HepG2 (cell line): ENCODE measurements at regions not wholly inside any gene's neighbourhood (a gene's known extent, or its start where the extent isn't known, plus 50 kb on each side); places are given as distances from the start of the nearest gene placed in this dataset.

ENCODE experiments used
- ATAC-seq: fragments of 200-7000 bp; cut with Tn5 transposase; 3 replicates; pipeline ENCODE4 v1.9.1; 2020; ENCODE audit warnings: mild to moderate bottlenecking, moderate library complexity
- BruUV-seq: library from RNA; stranded (reverse); fragments of 400-500 nt; replicated peaks from 2 replicates; lab custom pipeline; 2021; lab: Mats Ljungman, UMichigan
- CTCF ChIA-PET: fragments of 300-600 bp; formaldehyde crosslinking; extraction: SDS; loops from one replicate; lab custom pipeline; 2021; ENCODE audit warnings: low total read pairs, inconsistent platforms, low intra/inter-chr PET ratio; lab: Yijun Ruan, JAX
- POLR2A ChIA-PET: fragments of 350-600 bp; sonication (Branson Sonifier 250); formaldehyde crosslinking; loops from one replicate; lab custom pipeline; 2020; ENCODE audit warnings: antibody characterized with exemption, inconsistent platforms; lab: Yijun Ruan, JAX
- DNase-seq: peaks from one replicate; pipeline ENCODE4 v3.0.0-alpha.2; 2015; ENCODE audit warnings: low spot score
- FAIRE-seq: peaks from 3 replicates; lab custom pipeline; 2011; peaks lifted over from hg19 to GRCh38; lab: Jason Lieb, UNC
- H2AFZ ChIP-seq: one replicate; pipeline ENCODE4 v1.6.1; 2011; ENCODE audit warnings: low read length, inconsistent platforms
- H3K27ac ChIP-seq: fragments of 300-600 bp; 3 replicates; pipeline ENCODE4 v1.8.0; 2011; ENCODE audit warnings: mixed run types, mild to moderate bottlenecking, mixed read lengths, low read length, inconsistent platforms; ENCODE audit not compliant: insufficient read depth; ENCODE audit errors: extremely low read length
- H3K27me3 ChIP-seq, 2 experiments: fragments of 200-600 bp in 1 of 2; 2 replicates in 1 of 2; 3 replicates in 1 of 2; pipeline versions ENCODE4 v1.6.0 to v1.8.0; 2011; ENCODE audit warnings: low read length in 2 of 2, mild to moderate bottlenecking in 2 of 2, moderate library complexity in 2 of 2, inconsistent platforms in 1 of 2; ENCODE audit not compliant: insufficient read depth in 2 of 2, control insufficient read depth in 1 of 2
- H3K36me3 ChIP-seq, 2 experiments: fragments of 200-600 bp in 1 of 2; replicated peaks in 1 of 2; 2 replicates in 1 of 2; 3 replicates in 1 of 2; pipeline versions ENCODE4 v1.5.1 to v1.8.0; 2011; ENCODE audit warnings: low read length in 2 of 2, inconsistent platforms in 1 of 2; ENCODE audit not compliant: insufficient read depth in 2 of 2, control insufficient read depth in 1 of 2
- H3K4me1 ChIP-seq: 2 replicates; pipeline ENCODE4 v1.5.1; 2012; ENCODE audit warnings: low read length, inconsistent platforms; ENCODE audit not compliant: insufficient read depth
- H3K4me2 ChIP-seq: 2 replicates; pipeline ENCODE4 v1.6.0; 2011; ENCODE audit warnings: low read depth, low read length, inconsistent platforms
- H3K4me3 ChIP-seq, 3 experiments: fragments of 200-600 bp in 1 of 3; sonication (generic), shearing (Covaris generic) in 1 of 3; replicated peaks in 1 of 3; 2 replicates each; pipeline ENCODE4 v1.5.1; 2011 to 2016; ENCODE audit warnings: low read length in 3 of 3, inconsistent platforms in 2 of 3, low read depth in 2 of 3, mild to moderate bottlenecking in 2 of 3, control low read depth in 1 of 3, mixed read lengths in 1 of 3; ENCODE audit not compliant: insufficient read depth in 1 of 3
- H3K79me2 ChIP-seq: one replicate; pipeline ENCODE4 v1.6.1; 2011; ENCODE audit warnings: low read length, inconsistent platforms; ENCODE audit not compliant: insufficient read depth
- H3K9ac ChIP-seq: 2 replicates; pipeline ENCODE4 v1.6.0; 2011; ENCODE audit warnings: mild to moderate bottlenecking, low read depth, low read length, inconsistent platforms; ENCODE audit not compliant: insufficient read depth
- H3K9me3 ChIP-seq: 2 replicates; pipeline ENCODE4 v1.5.1; 2012; ENCODE audit warnings: mild to moderate bottlenecking, low read length
- H4K20me1 ChIP-seq: 2 replicates; pipeline ENCODE4 v1.6.0; 2011; ENCODE audit warnings: inconsistent platforms, mild to moderate bottlenecking, low read length, moderate library complexity; ENCODE audit not compliant: insufficient read depth
- BCL3 ChIP-seq: sonication (generic); formaldehyde crosslinking; IDR thresholded peaks from 2 replicates; pipeline ENCODE4 v1.5.1; 2020; ENCODE audit warnings: mild to moderate bottlenecking, missing genetic modification reagents, moderate library complexity
- BRCA1 ChIP-seq: sonication (generic); formaldehyde crosslinking; IDR thresholded peaks from 2 replicates; pipeline ENCODE4 v1.4.0; 2020; ENCODE audit warnings: missing genetic modification reagents
- CAMTA2 ChIP-seq: sonication (generic); formaldehyde crosslinking; IDR thresholded peaks from 2 replicates; pipeline ENCODE4 v1.4.0; 2020; ENCODE audit warnings: mild to moderate bottlenecking, missing genetic modification reagents, borderline replicate concordance
- GMEB2 ChIP-seq: IDR thresholded peaks from 2 replicates; pipeline ENCODE4 v1.6.1; 2016; ENCODE audit warnings: missing biosample characterization, missing genetic modification reagents, low read depth
- HMGXB4 ChIP-seq, 2 experiments: sonication (generic) in 1 of 2; formaldehyde crosslinking in 1 of 2; IDR thresholded peaks; 2 replicates each; pipeline versions ENCODE4 v1.4.0 to v1.6.1; 2018 to 2020; ENCODE audit warnings: missing genetic modification reagents in 2 of 2, borderline replicate concordance in 1 of 2, low read depth in 1 of 2, mild to moderate bottlenecking in 1 of 2, missing biosample characterization in 1 of 2
- KMT2B ChIP-seq: IDR thresholded peaks from 2 replicates; pipeline ENCODE4 v1.6.1; 2016; ENCODE audit warnings: missing genetic modification reagents, missing compliant biosample characterization
- SKIL ChIP-seq: sonication (generic); formaldehyde crosslinking; IDR thresholded peaks from 2 replicates; pipeline ENCODE4 v1.8.0; 2022; ENCODE audit warnings: missing genetic modification reagents, mild to moderate bottlenecking, moderate library complexity, borderline replicate concordance
- WIZ ChIP-seq: sonication (generic); formaldehyde crosslinking; IDR thresholded peaks from 2 replicates; pipeline ENCODE4 v1.5.1; 2020; ENCODE audit warnings: mild to moderate bottlenecking, missing genetic modification reagents
- ZBTB3 ChIP-seq: sonication (generic); formaldehyde crosslinking; IDR thresholded peaks from 2 replicates; pipeline ENCODE4 v1.4.0; 2020; ENCODE audit warnings: low read depth, mild to moderate bottlenecking, moderate library complexity, missing genetic modification reagents, borderline replicate concordance
- ZKSCAN8 ChIP-seq: IDR thresholded peaks from 2 replicates; pipeline ENCODE4 v1.6.1; 2016; ENCODE audit warnings: borderline replicate concordance, missing genetic modification reagents, missing compliant biosample characterization
- ZNF282 ChIP-seq: fragments of 450-650 bp; IDR thresholded peaks from 2 replicates; pipeline ENCODE4 v1.6.1; 2018; ENCODE audit not compliant: partially characterized antibody
- ZNF674 ChIP-seq: sonication (generic); formaldehyde crosslinking; IDR thresholded peaks from 2 replicates; pipeline ENCODE4 v1.5.0; 2020; ENCODE audit warnings: low read depth, mild to moderate bottlenecking, missing genetic modification reagents
- ZNF704 ChIP-seq: sonication (generic); formaldehyde crosslinking; IDR thresholded peaks from 2 replicates; pipeline ENCODE4 v1.8.1; 2023; ENCODE audit warnings: mild to moderate bottlenecking, inconsistent platforms, moderate library complexity, missing genetic modification reagents, borderline replicate concordance
- ZNF773 ChIP-seq: sonication (generic); formaldehyde crosslinking; IDR thresholded peaks from 2 replicates; pipeline ENCODE4 v1.4.0; 2020; ENCODE audit warnings: missing genetic modification reagents, borderline replicate concordance
- WGBS: methylation state at CpG from one replicate; pipeline ENCODE4 v1.1.6; 2017; ENCODE audit warnings: low lambda C conversion rate; 5-methylcytosine and 5-hydroxymethylcytosine counted together
- in situ Hi-C: cut with HindIII; loops from 2 replicates; pipeline ENCODE4 v1.10.0; 2017; ENCODE audit warnings: low pct_unique_long_range_greater_than_20kb; ENCODE audit not compliant: extremely low pct_ligation_motif_present
- intact Hi-C: fragments of 100-400 bp; cut with micrococcal nuclease; formaldehyde crosslinking; loops from one replicate; pipeline ENCODE4 v1.10.0; 2022; ENCODE audit not compliant: unreplicated experiment

GRCh38 chr5:161212123-161212712 lies 334.3 kb downstream of the GABRB2 start:
- Histone ChIP-seq H4K20me1 (no peaks in the 10 kb centered on the region), H2AFZ (no peak overlapping the region), H3K36me3 (no peaks in the 10 kb centered on the region), H3K27me3 (no peaks in the 10 kb centered on the region), H3K9me3 (no peaks in the 10 kb centered on the region), H3K9ac (no peak overlapping the region), H3K79me2 (no peaks in the 10 kb centered on the region), H3K4me3 (no peak overlapping the region), H3K4me2 (no peak overlapping the region), H3K27ac (no peak overlapping the region), H3K4me1 (no peaks in the 10 kb centered on the region)
- FAIRE-seq (no peak), DNase-seq (no peak), ATAC-seq (no peak)
- BruUV-seq: no TSS peak
- 0% methylated on average over 1 of the region's 1 CpG for WGBS
- intact Hi-C loops: no loop called here
- CTCF ChIA-PET: no interaction called here
- in situ Hi-C loops: no loop called here
- POLR2A ChIA-PET: no interaction called here
- no peak for TF ChIP-seq ZBTB3 (CRISPR knock-in tag)
- TF ChIP-seq ZNF282: no peak
- TF ChIP-seq KMT2B (CRISPR knock-in tag): no peak
- no peak for TF ChIP-seq GMEB2
- TF ChIP-seq ZNF773 (CRISPR knock-in tag): no peak
- no peak for TF ChIP-seq CAMTA2 (CRISPR knock-in tag)
- no peak for TF ChIP-seq BCL3
- no peak for TF ChIP-seq WIZ (CRISPR knock-in tag)
- no peak for TF ChIP-seq ZNF704 (CRISPR knock-in tag)
- no peak for TF ChIP-seq ZKSCAN8
- no peak for TF ChIP-seq BRCA1 (CRISPR knock-in tag)
- TF ChIP-seq ZNF674 (CRISPR knock-in tag): no peak
- TF ChIP-seq HMGXB4 (CRISPR knock-in tag; IDR thresholded peaks at IDR 0.05; ENCODE audit: borderline replicate concordance in 1 of 2, low read depth in 1 of 2): no peak
- TF ChIP-seq SKIL (CRISPR knock-in tag): no peak
